HCT116 (cell line): ENCODE measurements at regions not wholly inside any gene's neighbourhood (a gene's known extent, or its start where the extent isn't known, plus 50 kb on each side); places are given as distances from the start of the nearest gene placed in this dataset.

Experiments used
- CEBPB ChIP-seq: IDR thresholded peaks from 2 replicates; pipeline ENCODE4 v1.6.1; 2012; ENCODE audit warnings: low read depth
- EZH2 ChIP-seq: fragments of 200-600 bp; sonication (generic); IDR thresholded peaks from 2 replicates; pipeline ENCODE4 v1.6.1; 2017; ENCODE audit warnings: antibody characterized with exemption, mixed run types
- EZH2phosphoT487 ChIP-seq: fragments of 200-600 bp; IDR thresholded peaks from 2 replicates; pipeline ENCODE4 v1.6.1; 2018; ENCODE audit warnings: antibody characterized with exemption, borderline replicate concordance
- POLR2A ChIP-seq: IDR thresholded peaks from 2 replicates; pipeline ENCODE4 v1.7.0; 2011; ENCODE audit warnings: borderline replicate concordance; ENCODE audit not compliant: insufficient read depth, insufficient read length; ENCODE audit errors: extremely low read depth
- POLR2AphosphoS5 ChIP-seq: IDR thresholded peaks from 2 replicates; pipeline ENCODE4 v1.6.1; 2011; ENCODE audit warnings: mild to moderate bottlenecking, low read depth, low read length, moderate library complexity
- SIN3A ChIP-seq: IDR thresholded peaks from 2 replicates; pipeline ENCODE4 v1.6.1; 2012; ENCODE audit warnings: low read depth
- SP1 ChIP-seq: IDR thresholded peaks from 2 replicates; pipeline ENCODE4 v1.6.1; 2012; ENCODE audit warnings: low read depth
- SRF ChIP-seq: IDR thresholded peaks from 2 replicates; pipeline ENCODE4 v1.6.1; 2012; ENCODE audit warnings: low read depth
- ZNF274 ChIP-seq: fragments of 200-500 bp; sonication (Bioruptor generic); IDR thresholded peaks from 2 replicates; pipeline ENCODE4 v1.6.1; 2014; ENCODE audit warnings: mild to moderate bottlenecking, low read depth, low read length, inconsistent platforms
- TF ChIP-seq, protein P1 (sequence below), 3 experiments: fragments of 200-600 bp in 1 of 3; sonication (generic) in 1 of 3; IDR thresholded peaks in 2 of 3; conservative IDR thresholded peaks in 1 of 3; 2 replicates each; pipeline ENCODE4 v1.5.1; 2012 to 2017; ENCODE audit warnings: low read depth in 2 of 3, low read length in 2 of 3, antibody characterized with exemption in 1 of 3, borderline replicate concordance in 1 of 3, control low read depth in 1 of 3, mild to moderate bottlenecking in 1 of 3, mixed read lengths in 1 of 3, mixed run types in 1 of 3, moderate library complexity in 1 of 3; ENCODE audit not compliant: insufficient read depth in 1 of 3

DNA sequence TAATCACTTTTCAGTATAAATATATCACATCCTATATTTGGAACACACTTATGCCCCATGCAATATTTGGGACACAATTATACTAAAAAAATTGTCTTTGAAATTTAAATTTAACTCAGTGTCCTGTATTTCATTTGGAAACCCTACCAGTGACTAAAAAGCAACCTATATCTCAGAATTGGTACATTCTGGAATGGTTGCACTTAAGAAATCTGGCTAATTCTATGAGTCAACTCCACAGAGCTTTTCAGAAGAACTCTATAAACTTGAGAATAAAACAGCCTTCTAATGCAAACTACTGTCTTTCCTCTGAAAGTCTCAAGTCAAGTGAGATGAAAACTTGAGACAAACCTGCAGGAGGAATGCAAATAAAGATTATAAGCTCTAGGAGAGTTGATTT, 320.2 kb downstream of the MAFB start:
- TF ChIP-seq SP1: no peak
- TF ChIP-seq SRF: no peak
- TF ChIP-seq EZH2: no peak
- no peak for TF ChIP-seq ZNF274
- TF ChIP-seq, protein P1, sequence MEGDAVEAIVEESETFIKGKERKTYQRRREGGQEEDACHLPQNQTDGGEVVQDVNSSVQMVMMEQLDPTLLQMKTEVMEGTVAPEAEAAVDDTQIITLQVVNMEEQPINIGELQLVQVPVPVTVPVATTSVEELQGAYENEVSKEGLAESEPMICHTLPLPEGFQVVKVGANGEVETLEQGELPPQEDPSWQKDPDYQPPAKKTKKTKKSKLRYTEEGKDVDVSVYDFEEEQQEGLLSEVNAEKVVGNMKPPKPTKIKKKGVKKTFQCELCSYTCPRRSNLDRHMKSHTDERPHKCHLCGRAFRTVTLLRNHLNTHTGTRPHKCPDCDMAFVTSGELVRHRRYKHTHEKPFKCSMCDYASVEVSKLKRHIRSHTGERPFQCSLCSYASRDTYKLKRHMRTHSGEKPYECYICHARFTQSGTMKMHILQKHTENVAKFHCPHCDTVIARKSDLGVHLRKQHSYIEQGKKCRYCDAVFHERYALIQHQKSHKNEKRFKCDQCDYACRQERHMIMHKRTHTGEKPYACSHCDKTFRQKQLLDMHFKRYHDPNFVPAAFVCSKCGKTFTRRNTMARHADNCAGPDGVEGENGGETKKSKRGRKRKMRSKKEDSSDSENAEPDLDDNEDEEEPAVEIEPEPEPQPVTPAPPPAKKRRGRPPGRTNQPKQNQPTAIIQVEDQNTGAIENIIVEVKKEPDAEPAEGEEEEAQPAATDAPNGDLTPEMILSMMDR (IDR thresholded peaks at IDR 0.05 in 2 of 3, conservative IDR thresholded peaks at IDR 0.05 in 1 of 3; ENCODE audit: borderline replicate concordance in 1 of 3, insufficient read depth in 1 of 3, low read depth in 2 of 3, low read length in 2 of 3): no peak
- TF ChIP-seq POLR2A: no peak
- TF ChIP-seq EZH2phosphoT487: no peak
- no peak for TF ChIP-seq POLR2AphosphoS5
- no peak for TF ChIP-seq CEBPB
- TF ChIP-seq SIN3A: no peak
